GM19043 (cell line): ENCODE measurements at regions not wholly inside any gene's neighbourhood (a gene's known extent, or its start where the extent isn't known, plus 50 kb on each side); places are given as distances from the start of the nearest gene placed in this dataset.

Source experiments
- ATAC-seq: cut with Tn5 transposase; IDR thresholded peaks from one replicate; pipeline ENCODE4 v1.9.1; 2021; ENCODE audit warnings: low read depth; ENCODE audit not compliant: unreplicated experiment

GRCh38 chr5:96050273-96050880 is 88.7 kb upstream of the ELL2 start:
- ATAC-seq: no peak

GRCh38 chr5:96049398-96050272 is 88.0 kb upstream of the ELL2 start:
- ATAC-seq: no peak

- no peak for ATAC-seq
Observed at GRCh38 chr5:96048763-96049162, 87.1 kb upstream of the ELL2 start.

GRCh38 chr5:96045888-96046287 is 84.2 kb upstream of the ELL2 start:
- no peak for ATAC-seq

GRCh38 chr5:96043446-96043845 is 81.8 kb upstream of the ELL2 start:
- ATAC-seq: no peak

GRCh38 chr5:96037128-96037527 is 75.5 kb upstream of the ELL2 start:
- ATAC-seq: no peak

- no peak for ATAC-seq
Observed at GRCh38 chr5:96036301-96036700, 74.7 kb upstream of the ELL2 start.

- ATAC-seq: no peak
Observed at GRCh38 chr5:96035796-96036195, 74.1 kb upstream of the ELL2 start.

- ATAC-seq: no peak
Observed at GRCh38 chr5:96033116-96033515, 71.5 kb upstream of the ELL2 start.

- ATAC-seq: no peak
Observed at GRCh38 chr5:96031811-96032261, 70.2 kb upstream of the ELL2 start.

GRCh38 chr5:96031180-96031579 is 69.5 kb upstream of the ELL2 start:
- no peak for ATAC-seq

GRCh38 chr5:96026406-96027041 is 64.9 kb upstream of the ELL2 start:
- no peak for ATAC-seq

GRCh38 chr5:96024683-96025475 is 63.2 kb upstream of the ELL2 start:
- ATAC-seq: no peak

- ATAC-seq: no peak
Observed at GRCh38 chr5:96023518-96023917, 61.9 kb upstream of the ELL2 start.

GRCh38 chr5:96022971-96023370 is 61.3 kb upstream of the ELL2 start:
- ATAC-seq: no peak

- ATAC-seq: no peak
Observed at GRCh38 chr5:96017951-96018350, 56.3 kb upstream of the ELL2 start.

GRCh38 chr5:96016216-96016615 is 54.6 kb upstream of the ELL2 start:
- no peak for ATAC-seq

GRCh38 chr5:96015709-96016108 is 54.1 kb upstream of the ELL2 start:
- no peak for ATAC-seq

- no peak for ATAC-seq
Observed at GRCh38 chr5:96014395-96014794, 52.7 kb upstream of the ELL2 start.

- no peak for ATAC-seq
Observed at GRCh38 chr5:96013254-96013653, 51.6 kb upstream of the ELL2 start.

- no peak for ATAC-seq
Observed at GRCh38 chr5:96012399-96012798, 50.7 kb upstream of the ELL2 start.
